ENCODE measurements at regions not wholly inside any gene's neighbourhood (a gene's known extent, or its start where the extent isn't known, plus 50 kb on each side); places are given as distances from the start of the nearest gene placed in this dataset.

DNA sequence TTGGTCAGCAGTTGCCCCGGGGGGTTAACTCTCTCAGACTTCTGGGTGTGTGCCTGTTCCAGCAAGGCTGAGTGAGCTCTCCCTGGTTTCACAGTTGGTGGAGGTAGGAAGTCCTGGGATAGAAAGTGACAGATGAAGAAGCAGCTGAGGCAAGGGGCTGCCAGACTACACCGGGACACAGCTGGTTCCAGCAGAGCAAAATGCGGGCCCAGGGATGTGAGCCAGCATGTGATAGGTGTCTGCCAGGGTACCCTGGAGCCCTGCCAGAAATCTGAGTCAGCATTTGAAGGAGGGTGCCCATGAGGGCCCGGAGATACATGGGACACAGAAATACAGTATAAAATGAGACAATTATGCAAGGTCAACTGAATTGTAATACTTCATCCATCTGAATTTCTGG lies 79.3 kb upstream of the LGALSL start:
- H2AFZ ChIP-seq = no peak overlapping the region
- TF ChIP-seq EZH2phosphoT487 (IDR thresholded peaks at IDR 0.05; ENCODE audit: low read depth, severe bottlenecking, unreplicated experiment) (no peak), EZH2 (IDR thresholded peaks at IDR 0.05; ENCODE audit: borderline replicate concordance) (no peak)
- TF ChIP-seq, protein P1, sequence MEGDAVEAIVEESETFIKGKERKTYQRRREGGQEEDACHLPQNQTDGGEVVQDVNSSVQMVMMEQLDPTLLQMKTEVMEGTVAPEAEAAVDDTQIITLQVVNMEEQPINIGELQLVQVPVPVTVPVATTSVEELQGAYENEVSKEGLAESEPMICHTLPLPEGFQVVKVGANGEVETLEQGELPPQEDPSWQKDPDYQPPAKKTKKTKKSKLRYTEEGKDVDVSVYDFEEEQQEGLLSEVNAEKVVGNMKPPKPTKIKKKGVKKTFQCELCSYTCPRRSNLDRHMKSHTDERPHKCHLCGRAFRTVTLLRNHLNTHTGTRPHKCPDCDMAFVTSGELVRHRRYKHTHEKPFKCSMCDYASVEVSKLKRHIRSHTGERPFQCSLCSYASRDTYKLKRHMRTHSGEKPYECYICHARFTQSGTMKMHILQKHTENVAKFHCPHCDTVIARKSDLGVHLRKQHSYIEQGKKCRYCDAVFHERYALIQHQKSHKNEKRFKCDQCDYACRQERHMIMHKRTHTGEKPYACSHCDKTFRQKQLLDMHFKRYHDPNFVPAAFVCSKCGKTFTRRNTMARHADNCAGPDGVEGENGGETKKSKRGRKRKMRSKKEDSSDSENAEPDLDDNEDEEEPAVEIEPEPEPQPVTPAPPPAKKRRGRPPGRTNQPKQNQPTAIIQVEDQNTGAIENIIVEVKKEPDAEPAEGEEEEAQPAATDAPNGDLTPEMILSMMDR (IDR thresholded peaks at IDR 0.05; ENCODE audit: poor library complexity) = no peak

DNA sequence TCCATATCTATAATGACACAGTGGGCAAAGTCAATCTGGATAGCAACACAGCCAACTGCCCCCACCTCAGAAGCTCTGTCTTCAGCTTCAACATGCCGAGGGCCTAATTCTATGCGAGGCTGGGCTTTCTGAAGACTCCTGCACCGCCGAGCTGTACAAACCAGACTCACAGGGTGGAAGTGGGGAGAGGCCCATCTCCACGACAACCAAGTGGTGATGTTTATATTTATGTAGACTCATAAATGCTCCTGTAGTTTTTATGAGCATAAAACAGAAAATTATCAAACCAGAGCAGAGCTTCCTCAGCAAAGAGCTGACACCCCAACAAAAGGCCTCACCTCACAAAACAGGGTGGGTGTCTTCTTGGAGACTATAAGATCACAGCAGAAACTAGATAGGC lies 77.0 kb upstream of the LGALSL start:
- TF ChIP-seq EZH2 (IDR thresholded peaks at IDR 0.05; ENCODE audit: borderline replicate concordance) (no peak), EZH2phosphoT487 (IDR thresholded peaks at IDR 0.05; ENCODE audit: low read depth, severe bottlenecking, unreplicated experiment) (no peak)
- TF ChIP-seq, protein P1 (IDR thresholded peaks at IDR 0.05; ENCODE audit: poor library complexity) = no peak
- Histone ChIP-seq H4K20me1 (ENCODE audit: insufficient read depth, poor library complexity, severe bottlenecking) (no peaks in the 10 kb centered on the region), H3K36me3 (replicated peaks; ENCODE audit: insufficient read depth, low read depth) (no peaks in the 10 kb centered on the region), H3K27me3 (no peaks in the 10 kb centered on the region), H3K4me3 (no peak overlapping the region), H3K79me2 (no peaks in the 10 kb centered on the region), H2AFZ (no peak overlapping the region), H3K9me3 (ENCODE audit: low read depth) (no peaks in the 10 kb centered on the region), H3K4me1 (ENCODE audit: insufficient read depth) (no peaks in the 10 kb centered on the region), H3K27ac (no peak overlapping the region), H3K4me2 (no peak overlapping the region), H3K9me2 (replicated peaks; ENCODE audit: insufficient read depth) (no peaks in the 10 kb centered on the region)
- WGBS (ENCODE audit: low lambda C conversion rate, missing lambda C conversion rate) = 47% methylated on average over 5 of the region's 5 CpGs
- peak; percentile 41 for DNase-seq (ENCODE audit: low spot score)

More for the DNA sequence above, 79.3 kb upstream of the LGALSL start:
- WGBS (ENCODE audit: low lambda C conversion rate, missing lambda C conversion rate) = 84% methylated on average over 4 of the region's 4 CpGs
- Histone ChIP-seq H3K9me2 (replicated peaks; ENCODE audit: insufficient read depth) (no peaks in the 10 kb centered on the region), H3K9me3 (ENCODE audit: low read depth) (no peaks in the 10 kb centered on the region), H3K27ac (no peak overlapping the region), H3K4me2 (no peak overlapping the region), H3K27me3 (no peaks in the 10 kb centered on the region), H3K36me3 (replicated peaks; ENCODE audit: insufficient read depth, low read depth) (no peaks in the 10 kb centered on the region), H3K4me3 (no peak overlapping the region), H3K79me2 (no peaks in the 10 kb centered on the region), H3K4me1 (ENCODE audit: insufficient read depth) (no peaks in the 10 kb centered on the region), H4K20me1 (ENCODE audit: insufficient read depth, poor library complexity, severe bottlenecking) (no peaks in the 10 kb centered on the region)
- DNase-seq (ENCODE audit: low spot score) = no peak

GRCh38 chr2:64379186-64379585 lies 74.8 kb upstream of the LGALSL start:
- no peak overlapping the region for H3K27ac ChIP-seq
- no peaks in the 10 kb centered on the region for H3K36me3 ChIP-seq (replicated peaks; ENCODE audit: insufficient read depth, low read depth)
- H3K4me2 ChIP-seq = no peak overlapping the region
- H2AFZ ChIP-seq = no peak overlapping the region
- no peak overlapping the region for H3K4me3 ChIP-seq
- no peaks in the 10 kb centered on the region for H3K9me2 ChIP-seq (replicated peaks; ENCODE audit: insufficient read depth)
- 91% methylated on average over 7 of the region's 7 CpGs for WGBS (ENCODE audit: low lambda C conversion rate, missing lambda C conversion rate)
- DNase-seq (ENCODE audit: low spot score) = no peak
- H3K27me3 ChIP-seq = no peaks in the 10 kb centered on the region
- H3K9me3 ChIP-seq (ENCODE audit: low read depth) = no peaks in the 10 kb centered on the region
- H3K79me2 ChIP-seq = no peaks in the 10 kb centered on the region
- no peak for TF ChIP-seq EZH2phosphoT487 (IDR thresholded peaks at IDR 0.05; ENCODE audit: low read depth, severe bottlenecking, unreplicated experiment)
- TF ChIP-seq EZH2 (IDR thresholded peaks at IDR 0.05; ENCODE audit: borderline replicate concordance) = no peak
- TF ChIP-seq, protein P1 (IDR thresholded peaks at IDR 0.05; ENCODE audit: poor library complexity) = no peak
- no peaks in the 10 kb centered on the region for H4K20me1 ChIP-seq (ENCODE audit: insufficient read depth, poor library complexity, severe bottlenecking)
- H3K4me1 ChIP-seq (ENCODE audit: insufficient read depth) = no peaks in the 10 kb centered on the region
